HG03060 (cell line): ENCODE measurements at regions not wholly inside any gene's neighbourhood (a gene's known extent, or its start where the extent isn't known, plus 50 kb on each side); places are given as distances from the start of the nearest gene placed in this dataset.

ENCODE experiments used
- ATAC-seq: cut with Tn5 transposase; IDR thresholded peaks from one replicate; pipeline ENCODE4 v1.9.1; 2021; ENCODE audit warnings: low read depth, moderate number of reproducible peaks; ENCODE audit not compliant: unreplicated experiment

- ATAC-seq = no peak
Observed at GRCh38 chr4:180688480-180688879, 1554.7 kb upstream of the TENM3 start.

- no peak for ATAC-seq
Observed at GRCh38 chr4:180694875-180695274, 1548.3 kb upstream of the TENM3 start.

GRCh38 chr4:180695851-180696250 is 1547.4 kb upstream of the TENM3 start:
- no peak for ATAC-seq

GRCh38 chr4:180696460-180697092 is 1546.6 kb upstream of the TENM3 start:
- ATAC-seq = no peak

- no peak for ATAC-seq
Observed at GRCh38 chr4:180698550-180699195, 1544.5 kb upstream of the TENM3 start.

GRCh38 chr4:180706766-180707165 is 1536.4 kb upstream of the TENM3 start:
- ATAC-seq = no peak

- ATAC-seq = no peak
Observed at GRCh38 chr4:180710628-180711337, 1532.4 kb upstream of the TENM3 start.

GRCh38 chr4:180717451-180718033 is 1525.7 kb upstream of the TENM3 start:
- ATAC-seq = no peak

GRCh38 chr4:180721356-180721755 is 1521.8 kb upstream of the TENM3 start:
- no peak for ATAC-seq

GRCh38 chr4:180726611-180727010 is 1516.6 kb upstream of the TENM3 start:
- no peak for ATAC-seq

GRCh38 chr4:180727478-180727877 is 1515.7 kb upstream of the TENM3 start:
- ATAC-seq = no peak

GRCh38 chr4:180734753-180735432 is 1508.3 kb upstream of the TENM3 start:
- ATAC-seq = no peak

- no peak for ATAC-seq
Observed at GRCh38 chr4:180741703-180742102, 1501.5 kb upstream of the TENM3 start.

- no peak for ATAC-seq
Observed at GRCh38 chr4:180745019-180745418, 1498.2 kb upstream of the TENM3 start.

- ATAC-seq = no peak
Observed at GRCh38 chr4:180751009-180751408, 1492.2 kb upstream of the TENM3 start.

- no peak for ATAC-seq
Observed at GRCh38 chr4:180757927-180758326, 1485.3 kb upstream of the TENM3 start.

- no peak for ATAC-seq
Observed at GRCh38 chr4:180766045-180766444, 1477.2 kb upstream of the TENM3 start.

- ATAC-seq = no peak
Observed at GRCh38 chr4:180766944-180767729, 1476.1 kb upstream of the TENM3 start.

- no peak for ATAC-seq
Observed at GRCh38 chr4:180768610-180769009, 1474.6 kb upstream of the TENM3 start.

GRCh38 chr4:180769791-180770190 is 1473.4 kb upstream of the TENM3 start:
- ATAC-seq = no peak
